ENCODE measurements at regions not wholly inside any gene's neighbourhood (a gene's known extent, or its start where the extent isn't known, plus 50 kb on each side); places are given as distances from the start of the nearest gene placed in this dataset.

DNA sequence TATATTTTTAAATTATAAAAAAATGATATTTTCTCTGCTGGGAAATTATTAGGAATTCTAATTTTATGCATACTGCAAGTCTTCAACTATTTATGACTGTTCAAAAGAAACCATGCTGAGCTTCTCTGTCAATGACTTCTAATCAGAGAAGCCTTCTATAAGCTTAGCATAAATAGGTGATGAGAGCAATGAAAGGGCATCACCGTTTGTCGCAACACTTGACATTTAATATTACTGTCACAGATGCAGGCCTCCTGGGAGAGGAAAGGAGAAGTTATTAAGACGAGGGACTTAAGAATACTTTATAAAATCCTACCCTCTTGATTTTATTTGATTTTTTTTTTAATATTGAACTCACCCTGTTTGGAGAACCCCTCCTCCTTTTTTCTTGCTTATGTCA lies 69.8 kb downstream of the CAPZA3 start:
- Histone ChIP-seq H3K79me2 (ENCODE audit: control insufficient read depth, insufficient read depth, low read length) (no peaks in the 10 kb centered on the region), H3K18ac (ENCODE audit: low read length) (no peak overlapping the region), H2AK5ac (ENCODE audit: low read length) (no peak overlapping the region), H3K79me1 (ENCODE audit: low read length) (no peaks in the 10 kb centered on the region), H3K36me3 (ENCODE audit: control insufficient read depth, insufficient read depth, low read length) (no peaks in the 10 kb centered on the region), H3K4me2 (ENCODE audit: low read length) (no peak overlapping the region), H3K4ac (ENCODE audit: low read depth, low read length) (no peak overlapping the region), H2BK120ac (ENCODE audit: low read depth, low read length) (no peak overlapping the region), H2BK15ac (replicated peaks; ENCODE audit: low read depth) (no peak overlapping the region), H3K4me3 (ENCODE audit: low read length) (no peak overlapping the region), H3K23ac (ENCODE audit: low read length) (no peak overlapping the region), H2BK5ac (ENCODE audit: low read length) (no peak overlapping the region), H3K27ac (ENCODE audit: low read depth, low read length) (no peak overlapping the region), H3K27me3 (ENCODE audit: insufficient read depth, low read length, poor library complexity) (no peaks in the 10 kb centered on the region), H3K9ac (ENCODE audit: low read length) (no peak overlapping the region), H3K4me1 (ENCODE audit: control insufficient read depth, low read depth, low read length) (no peaks in the 10 kb centered on the region), H4K5ac (ENCODE audit: low read length) (no peak overlapping the region), H3K56ac (ENCODE audit: low read length) (no peak overlapping the region), H4K8ac (ENCODE audit: low read depth, low read length) (no peak overlapping the region)
- WGBS (ENCODE audit: extremely low coverage, insufficient coverage, low lambda C conversion rate) = no CpG with 5 or more reads among the region's 3 CpGs
- DNase-seq = no peak

DNA sequence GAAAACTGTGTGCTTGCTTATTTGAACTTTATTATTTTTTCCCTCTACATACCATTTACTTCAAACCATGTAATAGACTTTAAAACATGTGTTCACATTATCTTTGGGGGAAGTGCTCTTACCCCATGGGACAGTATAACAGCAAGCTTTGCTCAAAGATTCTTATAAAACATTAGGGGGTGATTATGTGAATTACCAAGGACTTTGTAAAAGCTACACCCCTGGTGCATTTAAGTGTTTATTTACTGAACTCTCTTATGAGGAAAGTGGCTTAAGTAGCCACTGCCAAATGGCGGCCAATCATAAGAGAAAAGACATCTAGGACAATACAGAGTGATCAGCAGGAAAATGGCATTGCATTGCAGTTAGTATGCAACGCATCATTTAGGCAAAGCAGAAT lies 70.3 kb downstream of the CAPZA3 start:
- H3K9ac ChIP-seq (ENCODE audit: low read length) = no peak overlapping the region
- no CpG with 5 or more reads among the region's 2 CpGs for WGBS (ENCODE audit: extremely low coverage, insufficient coverage, low lambda C conversion rate)
- no peak overlapping the region for H2BK120ac ChIP-seq (ENCODE audit: low read depth, low read length)
- H2AK5ac ChIP-seq (ENCODE audit: low read length) = no peak overlapping the region
- no peak overlapping the region for H3K23ac ChIP-seq (ENCODE audit: low read length)
- H3K4me2 ChIP-seq (ENCODE audit: low read length) = no peak overlapping the region
- H2BK15ac ChIP-seq (replicated peaks; ENCODE audit: low read depth) = no peak overlapping the region
- DNase-seq = no peak
- no peak overlapping the region for H3K18ac ChIP-seq (ENCODE audit: low read length)
- no peak overlapping the region for H4K8ac ChIP-seq (ENCODE audit: low read depth, low read length)
- no peak overlapping the region for H2BK5ac ChIP-seq (ENCODE audit: low read length)
- no peak overlapping the region for H3K4ac ChIP-seq (ENCODE audit: low read depth, low read length)
- no peak overlapping the region for H3K27ac ChIP-seq (ENCODE audit: low read depth, low read length)
- H3K27me3 ChIP-seq (ENCODE audit: insufficient read depth, low read length, poor library complexity) = no peaks in the 10 kb centered on the region
- no peaks in the 10 kb centered on the region for H3K36me3 ChIP-seq (ENCODE audit: control insufficient read depth, insufficient read depth, low read length)
- no peaks in the 10 kb centered on the region for H3K4me1 ChIP-seq (ENCODE audit: control insufficient read depth, low read depth, low read length)
- H3K56ac ChIP-seq (ENCODE audit: low read length) = no peak overlapping the region
- no peak overlapping the region for H4K5ac ChIP-seq (ENCODE audit: low read length)
- H3K79me2 ChIP-seq (ENCODE audit: control insufficient read depth, insufficient read depth, low read length) = no peaks in the 10 kb centered on the region
- no peak overlapping the region for H3K4me3 ChIP-seq (ENCODE audit: low read length)
- H3K79me1 ChIP-seq (ENCODE audit: low read length) = no peaks in the 10 kb centered on the region

GRCh38 chr12:18810537-18811253 lies 72.8 kb downstream of the CAPZA3 start:
- Histone ChIP-seq H2BK5ac (ENCODE audit: low read length) (no peak overlapping the region), H3K9ac (ENCODE audit: low read length) (no peak overlapping the region), H3K36me3 (ENCODE audit: control insufficient read depth, insufficient read depth, low read length) (no peaks in the 10 kb centered on the region), H3K27me3 (ENCODE audit: insufficient read depth, low read length, poor library complexity) (no peaks in the 10 kb centered on the region), H3K79me1 (ENCODE audit: low read length) (no peaks in the 10 kb centered on the region), H3K27ac (ENCODE audit: low read depth, low read length) (no peak overlapping the region), H3K18ac (ENCODE audit: low read length) (no peak overlapping the region), H3K56ac (ENCODE audit: low read length) (no peak overlapping the region), H2BK15ac (replicated peaks; ENCODE audit: low read depth) (no peak overlapping the region), H3K4me1 (ENCODE audit: control insufficient read depth, low read depth, low read length) (no peaks in the 10 kb centered on the region), H3K79me2 (ENCODE audit: control insufficient read depth, insufficient read depth, low read length) (no peaks in the 10 kb centered on the region), H3K4ac (ENCODE audit: low read depth, low read length) (no peak overlapping the region), H4K5ac (ENCODE audit: low read length) (no peak overlapping the region), H3K4me2 (ENCODE audit: low read length) (no peak overlapping the region), H3K23ac (ENCODE audit: low read length) (no peak overlapping the region), H2BK120ac (ENCODE audit: low read depth, low read length) (no peak overlapping the region), H2AK5ac (ENCODE audit: low read length) (no peak overlapping the region), H3K4me3 (ENCODE audit: low read length) (no peak overlapping the region), H4K8ac (ENCODE audit: low read depth, low read length) (no peak overlapping the region)
- DNase-seq = no peak
- WGBS (ENCODE audit: extremely low coverage, insufficient coverage, low lambda C conversion rate) = no CpG with 5 or more reads among the region's 10 CpGs

GRCh38 chr12:18811273-18811672 lies 73.4 kb downstream of the CAPZA3 start:
- Histone ChIP-seq H3K79me2 (ENCODE audit: control insufficient read depth, insufficient read depth, low read length) (no peaks in the 10 kb centered on the region), H3K23ac (ENCODE audit: low read length) (no peak overlapping the region), H3K18ac (ENCODE audit: low read length) (no peak overlapping the region), H3K9ac (ENCODE audit: low read length) (no peak overlapping the region), H3K36me3 (ENCODE audit: control insufficient read depth, insufficient read depth, low read length) (no peaks in the 10 kb centered on the region), H3K4ac (ENCODE audit: low read depth, low read length) (no peak overlapping the region), H3K4me2 (ENCODE audit: low read length) (no peak overlapping the region), H4K8ac (ENCODE audit: low read depth, low read length) (no peak overlapping the region), H3K4me1 (ENCODE audit: control insufficient read depth, low read depth, low read length) (no peaks in the 10 kb centered on the region), H3K27ac (ENCODE audit: low read depth, low read length) (no peak overlapping the region), H3K4me3 (ENCODE audit: low read length) (no peak overlapping the region), H2AK5ac (ENCODE audit: low read length) (no peak overlapping the region), H3K56ac (ENCODE audit: low read length) (no peak overlapping the region), H4K5ac (ENCODE audit: low read length) (no peak overlapping the region), H2BK5ac (ENCODE audit: low read length) (no peak overlapping the region), H2BK15ac (replicated peaks; ENCODE audit: low read depth) (no peak overlapping the region), H2BK120ac (ENCODE audit: low read depth, low read length) (no peak overlapping the region), H3K79me1 (ENCODE audit: low read length) (no peaks in the 10 kb centered on the region), H3K27me3 (ENCODE audit: insufficient read depth, low read length, poor library complexity) (no peaks in the 10 kb centered on the region)
- WGBS (ENCODE audit: extremely low coverage, insufficient coverage, low lambda C conversion rate) = no CpG with 5 or more reads among the region's 3 CpGs
- DNase-seq = no peak

DNA sequence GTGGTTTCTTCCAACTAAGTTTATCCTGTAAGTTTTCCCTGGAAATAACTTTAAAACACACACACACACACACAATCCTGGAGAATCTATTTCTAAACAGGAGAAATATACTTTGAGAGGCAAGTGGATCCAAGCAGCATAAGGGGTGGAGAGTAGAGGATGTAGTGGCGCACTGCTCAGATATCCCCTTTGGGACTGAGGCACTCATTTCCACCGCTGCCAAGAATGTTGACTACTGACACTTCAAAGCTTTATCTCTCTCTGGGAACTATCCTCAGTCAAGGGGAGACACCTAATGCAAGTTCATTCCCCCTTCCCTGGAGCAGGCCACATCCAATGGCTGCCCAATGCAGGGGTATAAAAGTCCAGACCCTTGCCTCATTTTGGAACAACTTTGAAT lies 75.8 kb downstream of the CAPZA3 start:
- no peaks in the 10 kb centered on the region for H3K79me2 ChIP-seq (ENCODE audit: control insufficient read depth, insufficient read depth, low read length)
- no peak overlapping the region for H3K56ac ChIP-seq (ENCODE audit: low read length)
- no CpG with 5 or more reads among the region's 2 CpGs for WGBS (ENCODE audit: extremely low coverage, insufficient coverage, low lambda C conversion rate)
- no peak overlapping the region for H3K4ac ChIP-seq (ENCODE audit: low read depth, low read length)
- no peak overlapping the region for H2BK120ac ChIP-seq (ENCODE audit: low read depth, low read length)
- H3K9ac ChIP-seq (ENCODE audit: low read length) = no peak overlapping the region
- H2BK15ac ChIP-seq (replicated peaks; ENCODE audit: low read depth) = no peak overlapping the region
- H3K27me3 ChIP-seq (ENCODE audit: insufficient read depth, low read length, poor library complexity) = no peaks in the 10 kb centered on the region
- H4K8ac ChIP-seq (ENCODE audit: low read depth, low read length) = no peak overlapping the region
- H3K79me1 ChIP-seq (ENCODE audit: low read length) = no peaks in the 10 kb centered on the region
- H4K5ac ChIP-seq (ENCODE audit: low read length) = no peak overlapping the region
- no peak overlapping the region for H3K27ac ChIP-seq (ENCODE audit: low read depth, low read length)
- no peak overlapping the region for H3K4me2 ChIP-seq (ENCODE audit: low read length)
- no peak overlapping the region for H2BK5ac ChIP-seq (ENCODE audit: low read length)
- no peak overlapping the region for H3K4me3 ChIP-seq (ENCODE audit: low read length)
- H2AK5ac ChIP-seq (ENCODE audit: low read length) = no peak overlapping the region
- H3K23ac ChIP-seq (ENCODE audit: low read length) = no peak overlapping the region
- no peak for DNase-seq
- no peak overlapping the region for H3K18ac ChIP-seq (ENCODE audit: low read length)
- no peaks in the 10 kb centered on the region for H3K4me1 ChIP-seq (ENCODE audit: control insufficient read depth, low read depth, low read length)
- no peaks in the 10 kb centered on the region for H3K36me3 ChIP-seq (ENCODE audit: control insufficient read depth, insufficient read depth, low read length)
